ENCODE measurements at regions not wholly inside any gene's neighbourhood (a gene's known extent, or its start where the extent isn't known, plus 50 kb on each side); places are given as distances from the start of the nearest gene placed in this dataset.

GRCh38 chr5:58002323-58002722 lies 457.6 kb downstream of the PLK2 start:
- TF ChIP-seq CTCF (IDR thresholded peaks at IDR 0.05; ENCODE audit: low read depth, low read length, poor library complexity, severe bottlenecking) (no peak), EZH2phosphoT487 (IDR thresholded peaks at IDR 0.05; ENCODE audit: borderline replicate concordance, low read length) (no peak)

Measured in DOHH2 (cell line).